HepG2 (cell line): ENCODE measurements at regions not wholly inside any gene's neighbourhood (a gene's known extent, or its start where the extent isn't known, plus 50 kb on each side); places are given as distances from the start of the nearest gene placed in this dataset.

Experiments
- ATAC-seq: fragments of 200-7000 bp; cut with Tn5 transposase; 3 replicates; pipeline ENCODE4 v1.9.1; 2020; ENCODE audit warnings: mild to moderate bottlenecking, moderate library complexity
- BruUV-seq: library from RNA; stranded (reverse); fragments of 400-500 nt; replicated peaks from 2 replicates; lab custom pipeline; 2021; lab: Mats Ljungman, UMichigan
- CTCF ChIA-PET: fragments of 300-600 bp; formaldehyde crosslinking; extraction: SDS; loops from one replicate; lab custom pipeline; 2021; ENCODE audit warnings: low total read pairs, inconsistent platforms, low intra/inter-chr PET ratio; lab: Yijun Ruan, JAX
- POLR2A ChIA-PET: fragments of 350-600 bp; sonication (Branson Sonifier 250); formaldehyde crosslinking; loops from one replicate; lab custom pipeline; 2020; ENCODE audit warnings: antibody characterized with exemption, inconsistent platforms; lab: Yijun Ruan, JAX
- DNase-seq: peaks from one replicate; pipeline ENCODE4 v3.0.0-alpha.2; 2015; ENCODE audit warnings: low spot score
- FAIRE-seq: peaks from 3 replicates; lab custom pipeline; 2011; peaks lifted over from hg19 to GRCh38; lab: Jason Lieb, UNC
- H2AFZ ChIP-seq: one replicate; pipeline ENCODE4 v1.6.1; 2011; ENCODE audit warnings: low read length, inconsistent platforms
- H3K27ac ChIP-seq: fragments of 300-600 bp; 3 replicates; pipeline ENCODE4 v1.8.0; 2011; ENCODE audit warnings: mixed run types, mild to moderate bottlenecking, mixed read lengths, low read length, inconsistent platforms; ENCODE audit not compliant: insufficient read depth; ENCODE audit errors: extremely low read length
- H3K27me3 ChIP-seq, 2 experiments: fragments of 200-600 bp in 1 of 2; 2 replicates in 1 of 2; 3 replicates in 1 of 2; pipeline versions ENCODE4 v1.6.0 to v1.8.0; 2011; ENCODE audit warnings: low read length in 2 of 2, mild to moderate bottlenecking in 2 of 2, moderate library complexity in 2 of 2, inconsistent platforms in 1 of 2; ENCODE audit not compliant: insufficient read depth in 2 of 2, control insufficient read depth in 1 of 2
- H3K36me3 ChIP-seq, 2 experiments: fragments of 200-600 bp in 1 of 2; replicated peaks in 1 of 2; 2 replicates in 1 of 2; 3 replicates in 1 of 2; pipeline versions ENCODE4 v1.5.1 to v1.8.0; 2011; ENCODE audit warnings: low read length in 2 of 2, inconsistent platforms in 1 of 2; ENCODE audit not compliant: insufficient read depth in 2 of 2, control insufficient read depth in 1 of 2
- H3K4me1 ChIP-seq: 2 replicates; pipeline ENCODE4 v1.5.1; 2012; ENCODE audit warnings: low read length, inconsistent platforms; ENCODE audit not compliant: insufficient read depth
- H3K4me2 ChIP-seq: 2 replicates; pipeline ENCODE4 v1.6.0; 2011; ENCODE audit warnings: low read depth, low read length, inconsistent platforms
- H3K4me3 ChIP-seq, 3 experiments: fragments of 200-600 bp in 1 of 3; sonication (generic), shearing (Covaris generic) in 1 of 3; replicated peaks in 1 of 3; 2 replicates each; pipeline ENCODE4 v1.5.1; 2011 to 2016; ENCODE audit warnings: low read length in 3 of 3, inconsistent platforms in 2 of 3, low read depth in 2 of 3, mild to moderate bottlenecking in 2 of 3, control low read depth in 1 of 3, mixed read lengths in 1 of 3; ENCODE audit not compliant: insufficient read depth in 1 of 3
- H3K79me2 ChIP-seq: one replicate; pipeline ENCODE4 v1.6.1; 2011; ENCODE audit warnings: low read length, inconsistent platforms; ENCODE audit not compliant: insufficient read depth
- H3K9ac ChIP-seq: 2 replicates; pipeline ENCODE4 v1.6.0; 2011; ENCODE audit warnings: mild to moderate bottlenecking, low read depth, low read length, inconsistent platforms; ENCODE audit not compliant: insufficient read depth
- H3K9me3 ChIP-seq: 2 replicates; pipeline ENCODE4 v1.5.1; 2012; ENCODE audit warnings: mild to moderate bottlenecking, low read length
- H4K20me1 ChIP-seq: 2 replicates; pipeline ENCODE4 v1.6.0; 2011; ENCODE audit warnings: inconsistent platforms, mild to moderate bottlenecking, low read length, moderate library complexity; ENCODE audit not compliant: insufficient read depth
- ATF1 ChIP-seq: IDR thresholded peaks from 2 replicates; pipeline ENCODE4 v1.6.1; 2016; ENCODE audit warnings: mild to moderate bottlenecking, control low read depth
- ATF4 ChIP-seq, 2 experiments: fragments of 450-650 bp in 1 of 2; sonication (generic) in 1 of 2; formaldehyde crosslinking; IDR thresholded peaks; 2 replicates each; pipeline versions ENCODE4 v1.5.0 to v1.8.0; 2020 to 2022; ENCODE audit warnings: mild to moderate bottlenecking in 1 of 2, missing genetic modification reagents in 1 of 2
- BCL6 ChIP-seq: IDR thresholded peaks from 2 replicates; pipeline ENCODE4 v1.6.1; 2016; ENCODE audit warnings: missing genetic modification reagents, missing compliant biosample characterization
- E2F2 ChIP-seq: sonication (generic); formaldehyde crosslinking; IDR thresholded peaks from 2 replicates; pipeline ENCODE4 v1.4.0; 2020; ENCODE audit warnings: missing genetic modification reagents, borderline replicate concordance
- FOXK2 ChIP-seq: fragments of 450-650 bp; IDR thresholded peaks from 2 replicates; pipeline ENCODE4 v1.6.1; 2016
- HIVEP1 ChIP-seq: sonication (generic); formaldehyde crosslinking; IDR thresholded peaks from 2 replicates; pipeline ENCODE4 v1.4.0; 2020; ENCODE audit warnings: mild to moderate bottlenecking, missing genetic modification reagents
- HMG20A ChIP-seq: IDR thresholded peaks from 2 replicates; pipeline ENCODE4 v1.6.1; 2016; ENCODE audit warnings: borderline replicate concordance
- KLF9 ChIP-seq: IDR thresholded peaks from 2 replicates; pipeline ENCODE4 v1.6.1; 2016; ENCODE audit warnings: low read depth
- MTERF4 ChIP-seq: sonication (generic); formaldehyde crosslinking; IDR thresholded peaks from 2 replicates; pipeline ENCODE4 v1.8.0; 2023; ENCODE audit warnings: mild to moderate bottlenecking, missing genetic modification reagents
- MXD4 ChIP-seq: IDR thresholded peaks from 2 replicates; pipeline ENCODE4 v1.6.1; 2016; ENCODE audit warnings: mild to moderate bottlenecking, missing biosample characterization, missing genetic modification reagents
- NFRKB ChIP-seq: fragments of 450-650 bp; IDR thresholded peaks from 2 replicates; pipeline ENCODE4 v1.6.1; 2017
- POLR2G ChIP-seq: fragments of 200-400 bp; formaldehyde crosslinking; IDR thresholded peaks from 2 replicates; pipeline ENCODE4 v1.6.1; 2018; ENCODE audit warnings: mild to moderate bottlenecking, low read depth, low read length, moderate library complexity
- PTBP1 ChIP-seq: fragments of 200-400 bp; formaldehyde crosslinking; IDR thresholded peaks from 2 replicates; pipeline ENCODE4 v1.6.1; 2018; ENCODE audit warnings: low read length, low read depth; ENCODE audit not compliant: poor library complexity, severe bottlenecking
- SATB2 ChIP-seq: sonication (generic); formaldehyde crosslinking; IDR thresholded peaks from 2 replicates; pipeline ENCODE4 v1.5.0; 2020; ENCODE audit warnings: missing genetic modification reagents
- SP140L ChIP-seq: sonication (generic); formaldehyde crosslinking; IDR thresholded peaks from 2 replicates; pipeline ENCODE4 v1.4.0; 2020; ENCODE audit warnings: missing genetic modification reagents, borderline replicate concordance
- STAT6 ChIP-seq: sonication (generic); formaldehyde crosslinking; IDR thresholded peaks from 2 replicates; pipeline ENCODE4 v1.4.0; 2020; ENCODE audit warnings: missing genetic modification reagents, mild to moderate bottlenecking, borderline replicate concordance
- ZFX ChIP-seq: sonication (generic); formaldehyde crosslinking; IDR thresholded peaks from 2 replicates; pipeline ENCODE4 v1.4.0; 2020; ENCODE audit warnings: mild to moderate bottlenecking, low read depth, missing genetic modification reagents, moderate library complexity
- ZNF780A ChIP-seq: sonication (generic); formaldehyde crosslinking; IDR thresholded peaks from 2 replicates; pipeline ENCODE4 v1.8.0; 2022; ENCODE audit warnings: mild to moderate bottlenecking, missing genetic modification reagents, moderate library complexity
- ZNF816 ChIP-seq: sonication (generic); formaldehyde crosslinking; IDR thresholded peaks from 2 replicates; pipeline ENCODE4 v1.8.0; 2022; ENCODE audit warnings: missing genetic modification reagents, mild to moderate bottlenecking, borderline replicate concordance
- WGBS: methylation state at CpG from one replicate; pipeline ENCODE4 v1.1.6; 2017; ENCODE audit warnings: low lambda C conversion rate; 5-methylcytosine and 5-hydroxymethylcytosine counted together
- in situ Hi-C: cut with HindIII; loops from 2 replicates; pipeline ENCODE4 v1.10.0; 2017; ENCODE audit warnings: low pct_unique_long_range_greater_than_20kb; ENCODE audit not compliant: extremely low pct_ligation_motif_present
- intact Hi-C: fragments of 100-400 bp; cut with micrococcal nuclease; formaldehyde crosslinking; loops from one replicate; pipeline ENCODE4 v1.10.0; 2022; ENCODE audit not compliant: unreplicated experiment

- ChIA-PET POLR2A (no interaction called here), CTCF (no interaction called here)
- in situ Hi-C loops (no loop called here), intact Hi-C loops (no loop called here)
- Histone ChIP-seq H3K4me2 (no peak overlapping the region), H3K36me3 (no peaks in the 10 kb centered on the region), H3K4me1 (peaks cover 9% of the 10 kb centered on the region), H3K9me3 (no peaks in the 10 kb centered on the region), H3K79me2 (no peaks in the 10 kb centered on the region), H2AFZ (no peak overlapping the region), H4K20me1 (no peaks in the 10 kb centered on the region), H3K9ac (no peak overlapping the region), H3K27me3 (no peaks in the 10 kb centered on the region), H3K4me3 (no peak overlapping the region), H3K27ac (no peak overlapping the region)
- BruUV-seq, result no TSS peak
- FAIRE-seq (no peak), DNase-seq (no peak), ATAC-seq (no peak)
- 37% methylated on average over 2 of the region's 2 CpGs for WGBS
- TF ChIP-seq STAT6 (no peak), PTBP1 (no peak), ZFX (CRISPR knock-in tag) (no peak), ZNF816 (CRISPR knock-in tag) (no peak), SP140L (CRISPR knock-in tag) (no peak), ATF1 (no peak), ATF4 (CRISPR knock-in tag; IDR thresholded peaks at IDR 0.05) (no peak), KLF9 (no peak), MXD4 (CRISPR knock-in tag) (no peak), HMG20A (CRISPR knock-in tag) (no peak), FOXK2 (no peak), MTERF4 (no peak), E2F2 (no peak), BCL6 (CRISPR knock-in tag) (no peak), HIVEP1 (CRISPR knock-in tag) (no peak), NFRKB (no peak), SATB2 (no peak), ZNF780A (CRISPR knock-in tag) (no peak), POLR2G (no peak)
Observed at GRCh38 chr13:85377783-85378182, 421.4 kb downstream of the SLITRK6 start.
